Keratinocyte (primary cell): ENCODE measurements at regions not wholly inside any gene's neighbourhood (a gene's known extent, or its start where the extent isn't known, plus 50 kb on each side); places are given as distances from the start of the nearest gene placed in this dataset.
"Not testable (repeated sequence)": the region's sequence is repeated elsewhere in the genome, so short reads cannot be mapped to it uniquely, and the experiment has no call there.

ENCODE experiments used
- CTCF ChIP-seq, 3 experiments: IDR thresholded peaks in 1 of 3; conservative IDR thresholded peaks in 1 of 3; optimal IDR thresholded peaks in 1 of 3; 2 replicates in 2 of 3; 3 replicates in 1 of 3; pipeline versions ENCODE3 to v1.5.1; 2011; ENCODE audit warnings: low read length in 3 of 3, mild to moderate bottlenecking in 3 of 3, moderate library complexity in 2 of 3, control low read depth in 1 of 3, inconsistent platforms in 1 of 3; ENCODE audit not compliant: insufficient read depth in 2 of 3; ENCODE audit errors: extremely low read depth in 1 of 3
- EZH2 ChIP-seq: IDR thresholded peaks from one replicate; pipeline ENCODE4 v1.6.1; 2012; ENCODE audit warnings: inconsistent platforms, mild to moderate bottlenecking, low read length, moderate library complexity

- not testable (repeated sequence) for TF ChIP-seq CTCF (optimal IDR thresholded peaks at IDR 0.05 in 1 of 3, IDR thresholded peaks at IDR 0.05 in 1 of 3, conservative IDR thresholded peaks at IDR 0.05 in 1 of 3; ENCODE audit: extremely low read depth in 1 of 3, insufficient read depth in 2 of 3, low read length in 3 of 3); EZH2
Observed at GRCh38 chr7:65059247-65059646, 52.8 kb upstream of the ERV3-1 start.
